Mucosa of rectum (tissue), 2 donors: ENCODE measurements at regions not wholly inside any gene's neighbourhood (a gene's known extent, or its start where the extent isn't known, plus 50 kb on each side); places are given as distances from the start of the nearest gene placed in this dataset.
A peak's percentile ranks its signal among the peaks of the same experiment; 100 is the strongest.

Experiments
- H3K27ac ChIP-seq, 2 donors: one replicate each; pipeline ENCODE4 v1.7.0; 2013; ENCODE audit warnings: inconsistent platforms in 2 of 2, low read depth in 2 of 2, low read length in 2 of 2
- H3K27me3 ChIP-seq, 2 donors: one replicate each; pipeline ENCODE4 v1.7.0; 2013; ENCODE audit warnings: low read length in 2 of 2; ENCODE audit not compliant: control insufficient read depth in 2 of 2, insufficient read depth in 2 of 2
- H3K36me3 ChIP-seq, 2 donors: one replicate each; pipeline ENCODE4 v1.7.0; 2013; ENCODE audit warnings: low read length in 2 of 2; ENCODE audit not compliant: control insufficient read depth in 2 of 2, insufficient read depth in 2 of 2
- H3K4me1 ChIP-seq, 2 donors: one replicate each; pipeline ENCODE4 v1.7.0; 2013; ENCODE audit warnings: low read length in 2 of 2, mild to moderate bottlenecking in 1 of 2; ENCODE audit not compliant: control insufficient read depth in 2 of 2, insufficient read depth in 2 of 2
- H3K4me3 ChIP-seq, 2 donors: one replicate each; pipeline ENCODE4 v1.7.0; 2013; ENCODE audit warnings: low read length in 2 of 2
- H3K9ac ChIP-seq, 2 donors: one replicate each; pipeline ENCODE4 v1.7.0; 2013; ENCODE audit warnings: low read length in 2 of 2, low read depth in 1 of 2, mild to moderate bottlenecking in 1 of 2
- H3K9me3 ChIP-seq, 2 donors: one replicate each; pipeline ENCODE4 v1.7.0; 2013; ENCODE audit warnings: low read length in 2 of 2; ENCODE audit not compliant: control insufficient read depth in 2 of 2
- donor health status: healthy.
- donor health status: Normal muscosa, but diverticular disease.

- Histone ChIP-seq H3K27ac (no peak overlapping the region), H3K27me3 (peaks cover 27 to 36% of the 10 kb centered on the region in 2 donors), H3K9ac (no peak overlapping the region), H3K36me3 (no peaks in the 10 kb centered on the region), H3K4me1 (peaks cover 4 to 7% of the 10 kb centered on the region in 2 donors), H3K4me3 (peak overlapping the region in 1 of 2 donors; percentile 22), H3K9me3 (no peaks in the 10 kb centered on the region)
Observed at GRCh38 chr5:154610321-154611154, 132.5 kb upstream of the HAND1 start.

DNA sequence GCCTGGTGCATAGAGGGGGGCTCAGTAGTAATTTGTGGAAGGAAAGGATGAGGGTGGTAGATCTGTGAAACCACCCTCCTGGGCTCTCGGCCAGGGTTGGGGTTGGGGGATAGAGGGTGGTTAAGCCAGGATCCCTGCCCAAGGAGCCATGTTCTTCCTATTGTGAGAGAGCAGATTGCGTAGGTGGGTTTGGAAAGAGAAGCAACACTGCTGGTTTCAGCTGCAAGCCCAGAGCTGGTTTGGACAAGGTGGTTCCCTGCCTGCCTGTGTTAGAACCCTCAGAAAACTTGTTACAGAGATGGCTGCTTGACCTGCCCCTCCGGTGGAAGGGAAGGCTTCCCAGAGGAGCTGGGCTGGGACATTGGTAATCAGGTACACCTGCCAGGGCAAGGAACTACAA, 131.2 kb upstream of the HAND1 start:
- H3K27ac ChIP-seq: no peak overlapping the region
- no peaks in the 10 kb centered on the region for H3K9me3 ChIP-seq
- H3K27me3 ChIP-seq: peaks cover 35 to 36% of the 10 kb centered on the region in 2 donors
- H3K4me3 ChIP-seq: no peak overlapping the region
- H3K4me1 ChIP-seq: peaks cover 4 to 7% of the 10 kb centered on the region in 2 donors
- no peak overlapping the region for H3K9ac ChIP-seq
- no peaks in the 10 kb centered on the region for H3K36me3 ChIP-seq

- Histone ChIP-seq H3K9ac (no peak overlapping the region), H3K36me3 (no peaks in the 10 kb centered on the region), H3K4me1 (peaks cover 4 to 7% of the 10 kb centered on the region in 2 donors), H3K27ac (no peak overlapping the region), H3K27me3 (peaks cover 40 to 41% of the 10 kb centered on the region in 2 donors), H3K9me3 (no peaks in the 10 kb centered on the region), H3K4me3 (no peak overlapping the region)
Observed at GRCh38 chr5:154608531-154609011, 130.5 kb upstream of the HAND1 start.

DNA sequence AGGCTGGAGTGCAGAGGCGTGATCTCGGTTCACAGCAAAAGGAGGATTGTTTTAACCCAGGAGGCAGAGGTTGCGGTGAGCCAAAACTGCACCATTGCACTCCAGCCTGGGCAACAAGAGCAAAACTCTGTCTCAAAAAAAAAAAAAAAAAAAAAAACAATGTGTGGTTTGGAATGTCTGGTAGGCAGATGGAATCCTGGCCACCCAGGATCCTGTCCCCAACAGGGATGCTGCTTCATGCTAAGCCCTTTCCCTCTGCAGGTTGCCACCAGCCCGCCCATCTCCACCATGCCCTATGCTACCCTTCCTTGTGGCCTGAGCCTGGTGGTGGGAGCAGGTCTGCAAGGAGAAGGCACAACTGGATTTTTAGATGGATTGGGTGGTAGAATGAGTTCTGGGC, 129.7 kb upstream of the HAND1 start:
- Histone ChIP-seq H3K9ac (no peak overlapping the region), H3K36me3 (no peaks in the 10 kb centered on the region), H3K4me3 (no peak overlapping the region), H3K9me3 (no peaks in the 10 kb centered on the region), H3K4me1 (peaks cover 4 to 7% of the 10 kb centered on the region in 2 donors), H3K27me3 (peaks cover 41 to 48% of the 10 kb centered on the region in 2 donors), H3K27ac (no peak overlapping the region)

DNA sequence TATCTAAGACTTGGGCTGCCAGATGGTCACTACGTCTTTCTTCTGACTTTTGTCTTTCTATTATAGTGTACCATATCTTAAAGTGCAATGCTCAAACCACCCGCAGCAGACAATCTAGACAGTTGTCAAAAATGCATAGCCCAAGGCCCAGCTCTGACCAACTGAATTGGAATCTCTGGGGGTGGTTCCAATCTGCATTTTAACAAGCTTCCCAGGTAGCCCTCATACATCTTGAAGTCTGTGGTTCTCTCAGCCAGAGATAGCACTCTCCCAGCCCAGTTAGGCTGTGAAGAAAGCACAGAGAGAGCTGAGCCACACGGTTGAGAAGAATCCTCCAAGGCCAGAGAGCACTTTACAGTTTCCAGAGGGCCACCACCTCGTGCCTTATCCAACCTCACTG, 128.2 kb upstream of the HAND1 start:
- Histone ChIP-seq H3K27me3 (peaks cover 28 to 38% of the 10 kb centered on the region in 2 donors), H3K27ac (no peak overlapping the region), H3K4me1 (peaks cover 4 to 7% of the 10 kb centered on the region in 2 donors), H3K9me3 (no peaks in the 10 kb centered on the region), H3K9ac (no peak overlapping the region), H3K4me3 (no peak overlapping the region), H3K36me3 (no peaks in the 10 kb centered on the region)

DNA sequence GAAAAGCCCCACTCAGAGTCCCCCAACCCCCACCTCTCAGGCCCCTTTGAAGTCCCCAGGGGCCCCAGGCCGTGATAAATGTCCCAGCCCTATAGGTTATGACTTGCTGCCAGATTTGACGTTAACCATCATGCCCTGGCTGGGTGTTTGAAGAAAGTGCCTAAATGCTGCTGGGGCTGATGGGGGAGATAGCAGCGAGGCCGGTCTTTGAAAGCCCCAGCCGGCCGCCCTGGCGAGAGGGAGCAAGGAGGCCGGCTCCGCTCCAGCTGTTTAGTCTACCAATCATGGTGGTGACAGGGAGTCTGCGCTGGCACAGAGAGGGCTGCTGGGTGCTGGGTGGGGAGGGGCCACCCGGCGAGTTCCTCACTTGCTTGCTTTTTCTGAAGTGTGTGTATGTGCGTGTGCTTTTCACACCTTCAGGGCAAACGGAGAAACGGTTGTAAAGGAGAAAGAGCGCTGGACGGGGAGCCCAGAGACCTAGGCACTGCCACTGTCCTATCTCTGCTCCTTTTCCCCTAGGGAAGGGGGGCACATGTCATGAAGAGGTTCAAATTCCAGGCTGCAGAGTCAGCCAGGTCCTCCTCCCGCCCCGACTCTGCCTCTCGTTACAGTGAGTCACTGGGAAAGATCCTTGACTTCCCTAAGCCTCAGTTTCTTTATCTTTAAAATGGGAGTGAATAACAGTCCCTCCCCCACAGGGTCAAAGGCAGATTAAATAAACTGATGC, 126.1 kb upstream of the HAND1 start:
- Histone ChIP-seq H3K9me3 (no peaks in the 10 kb centered on the region), H3K36me3 (no peaks in the 10 kb centered on the region), H3K4me3 (no peak overlapping the region), H3K27ac (no peak overlapping the region), H3K9ac (no peak overlapping the region), H3K4me1 (no peaks in the 10 kb centered on the region), H3K27me3 (peaks cover 14 to 20% of the 10 kb centered on the region in 2 donors)

- H3K4me1 ChIP-seq: no peaks in the 10 kb centered on the region
- peaks cover 14 to 16% of the 10 kb centered on the region in 2 donors for H3K27me3 ChIP-seq
- no peak overlapping the region for H3K9ac ChIP-seq
- H3K36me3 ChIP-seq: no peaks in the 10 kb centered on the region
- no peak overlapping the region for H3K4me3 ChIP-seq
- no peaks in the 10 kb centered on the region for H3K9me3 ChIP-seq
- H3K27ac ChIP-seq: no peak overlapping the region
Observed at GRCh38 chr5:154603485-154603884, 125.5 kb upstream of the HAND1 start.

GRCh38 chr5:154603011-154603410, 125.0 kb upstream of the HAND1 start:
- no peaks in the 10 kb centered on the region for H3K9me3 ChIP-seq
- no peak overlapping the region for H3K27ac ChIP-seq
- H3K36me3 ChIP-seq: no peaks in the 10 kb centered on the region
- no peak overlapping the region for H3K9ac ChIP-seq
- H3K27me3 ChIP-seq: peaks cover 14 to 16% of the 10 kb centered on the region in 2 donors
- H3K4me1 ChIP-seq: no peaks in the 10 kb centered on the region
- H3K4me3 ChIP-seq: no peak overlapping the region

- Histone ChIP-seq H3K4me1 (no peaks in the 10 kb centered on the region), H3K27ac (no peak overlapping the region), H3K9ac (no peak overlapping the region), H3K27me3 (peaks cover 16 to 17% of the 10 kb centered on the region in 2 donors), H3K36me3 (no peaks in the 10 kb centered on the region), H3K4me3 (no peak overlapping the region), H3K9me3 (no peaks in the 10 kb centered on the region)
Observed at GRCh38 chr5:154601014-154601413, 123.0 kb upstream of the HAND1 start.

- H3K27ac ChIP-seq: no peak overlapping the region
- H3K4me3 ChIP-seq: no peak overlapping the region
- no peaks in the 10 kb centered on the region for H3K9me3 ChIP-seq
- H3K4me1 ChIP-seq: no peaks in the 10 kb centered on the region
- no peak overlapping the region for H3K9ac ChIP-seq
- H3K27me3 ChIP-seq: peaks cover 2 to 3% of the 10 kb centered on the region in 2 donors
- no peaks in the 10 kb centered on the region for H3K36me3 ChIP-seq
Observed at GRCh38 chr5:154598021-154598420, 120.0 kb upstream of the HAND1 start.
